ENCODE measurements at regions not wholly inside any gene's neighbourhood (a gene's known extent, or its start where the extent isn't known, plus 50 kb on each side); places are given as distances from the start of the nearest gene placed in this dataset.

- no peak for DNase-seq
Measured at GRCh38 chr14:42014301-42014700, 407.6 kb downstream of the LRFN5 start.

GRCh38 chr14:42013559-42013958 lies 406.9 kb downstream of the LRFN5 start:
- DNase-seq: no peak

- no peak for DNase-seq
Measured at GRCh38 chr14:42013153-42013552, 406.5 kb downstream of the LRFN5 start.

- DNase-seq: no peak
Measured at GRCh38 chr14:42011221-42011620, 404.5 kb downstream of the LRFN5 start.

GRCh38 chr14:42004321-42004720 lies 397.6 kb downstream of the LRFN5 start:
- no peak for DNase-seq

GRCh38 chr14:42002141-42002540 lies 395.5 kb downstream of the LRFN5 start:
- no peak for DNase-seq

GRCh38 chr14:42001431-42001830 lies 394.8 kb downstream of the LRFN5 start:
- DNase-seq: no peak

GRCh38 chr14:42000450-42000849 lies 393.8 kb downstream of the LRFN5 start:
- no peak for DNase-seq

- no peak for DNase-seq
Measured at GRCh38 chr14:41993687-41994086, 387.0 kb downstream of the LRFN5 start.

- DNase-seq: no peak
Measured at GRCh38 chr14:41986700-41987099, 380.0 kb downstream of the LRFN5 start.

GRCh38 chr14:41986083-41986645 lies 379.5 kb downstream of the LRFN5 start:
- DNase-seq: no peak

GRCh38 chr14:41973178-41973577 lies 366.5 kb downstream of the LRFN5 start:
- no peak for DNase-seq

- no peak for DNase-seq
Measured at GRCh38 chr14:41972531-41972930, 365.9 kb downstream of the LRFN5 start.

- no peak for DNase-seq
Measured at GRCh38 chr14:41960281-41960680, 353.6 kb downstream of the LRFN5 start.

- no peak for DNase-seq
Measured at GRCh38 chr14:41957459-41957858, 350.8 kb downstream of the LRFN5 start.

All from CD4-positive, alpha-beta T cell treated with Interleukin-21 for 1 hour (primary cell).